GM21515 (cell line): ENCODE measurements at regions not wholly inside any gene's neighbourhood (a gene's known extent, or its start where the extent isn't known, plus 50 kb on each side); places are given as distances from the start of the nearest gene placed in this dataset.
"Not testable (repeated sequence)": the region's sequence is repeated elsewhere in the genome, so short reads cannot be mapped to it uniquely, and the experiment has no call there.

Experiments
- ATAC-seq: cut with Tn5 transposase; IDR thresholded peaks from one replicate; pipeline ENCODE4 v1.9.1; 2021; ENCODE audit not compliant: unreplicated experiment

- ATAC-seq: no peak
Observed at GRCh38 chr12:59158066-59158465, 237.8 kb upstream of the LRIG3 start.

- no peak for ATAC-seq
Observed at GRCh38 chr12:59155448-59155847, 235.1 kb upstream of the LRIG3 start.

GRCh38 chr12:59151243-59151642 is 230.9 kb upstream of the LRIG3 start:
- no peak for ATAC-seq

- ATAC-seq: peak; percentile 100
Observed at GRCh38 chr12:59149995-59150642, 229.8 kb upstream of the LRIG3 start.

GRCh38 chr12:59147791-59148190 is 227.5 kb upstream of the LRIG3 start:
- no peak for ATAC-seq

GRCh38 chr12:59142183-59142790 is 222.0 kb upstream of the LRIG3 start:
- no peak for ATAC-seq

- no peak for ATAC-seq
Observed at GRCh38 chr12:59134750-59135149, 214.4 kb upstream of the LRIG3 start.

- no peak for ATAC-seq
Observed at GRCh38 chr12:59131462-59131861, 211.2 kb upstream of the LRIG3 start.

- ATAC-seq: no peak
Observed at GRCh38 chr12:59122784-59123183, 202.5 kb upstream of the LRIG3 start.

- ATAC-seq: no peak
Observed at GRCh38 chr12:59121451-59121850, 201.1 kb upstream of the LRIG3 start.

GRCh38 chr12:59119676-59120075 is 199.4 kb upstream of the LRIG3 start:
- ATAC-seq: no peak

- ATAC-seq: no peak
Observed at GRCh38 chr12:59118356-59118755, 198.1 kb upstream of the LRIG3 start.

- no peak for ATAC-seq
Observed at GRCh38 chr12:59115995-59116394, 195.7 kb upstream of the LRIG3 start.

GRCh38 chr12:59115526-59115925 is 195.2 kb upstream of the LRIG3 start:
- ATAC-seq: no peak

GRCh38 chr12:59113831-59114615 is 193.7 kb upstream of the LRIG3 start:
- peak; percentile 85 for ATAC-seq

- no peak for ATAC-seq
Observed at GRCh38 chr12:59111851-59112250, 191.5 kb upstream of the LRIG3 start.

GRCh38 chr12:59108516-59108915 is 188.2 kb upstream of the LRIG3 start:
- ATAC-seq: not testable (repeated sequence)

- no peak for ATAC-seq
Observed at GRCh38 chr12:59100585-59100984, 180.3 kb upstream of the LRIG3 start.

GRCh38 chr12:59097876-59098275 is 177.6 kb upstream of the LRIG3 start:
- ATAC-seq: no peak

- no peak for ATAC-seq
Observed at GRCh38 chr12:59096246-59096645, 175.9 kb upstream of the LRIG3 start.

GRCh38 chr12:59093073-59093772 is 172.9 kb upstream of the LRIG3 start:
- no peak for ATAC-seq

- no peak for ATAC-seq
Observed at GRCh38 chr12:59088673-59089072, 168.4 kb upstream of the LRIG3 start.
